ENCODE measurements at regions not wholly inside any gene's neighbourhood (a gene's known extent, or its start where the extent isn't known, plus 50 kb on each side); places are given as distances from the start of the nearest gene placed in this dataset.

DNA sequence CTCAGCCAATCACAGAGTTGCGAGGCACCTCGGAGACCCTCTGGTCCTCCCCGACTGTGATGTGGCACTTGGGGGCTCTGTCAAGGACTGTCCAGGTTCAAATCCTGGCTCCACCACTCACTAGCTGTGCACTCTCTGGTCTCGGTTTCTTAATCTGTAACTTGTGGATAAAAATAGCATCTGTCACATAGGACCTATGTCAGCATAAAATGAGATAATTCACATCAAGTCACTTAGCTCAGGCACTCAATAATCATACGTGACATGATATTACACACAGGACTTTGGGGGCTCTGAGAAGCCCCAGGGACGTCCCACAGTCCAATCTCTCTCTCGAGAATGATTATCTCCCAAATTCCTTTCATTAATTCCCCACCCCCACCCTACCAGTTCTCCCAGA, 166.4 kb downstream of the COPRS start:
- H3K79me2 ChIP-seq (ENCODE audit: insufficient read depth, low read length): no peaks in the 10 kb centered on the region
- no peak overlapping the region for H3K4me2 ChIP-seq (ENCODE audit: low read depth, low read length, poor library complexity, severe bottlenecking)
- TF ChIP-seq, protein P1, sequence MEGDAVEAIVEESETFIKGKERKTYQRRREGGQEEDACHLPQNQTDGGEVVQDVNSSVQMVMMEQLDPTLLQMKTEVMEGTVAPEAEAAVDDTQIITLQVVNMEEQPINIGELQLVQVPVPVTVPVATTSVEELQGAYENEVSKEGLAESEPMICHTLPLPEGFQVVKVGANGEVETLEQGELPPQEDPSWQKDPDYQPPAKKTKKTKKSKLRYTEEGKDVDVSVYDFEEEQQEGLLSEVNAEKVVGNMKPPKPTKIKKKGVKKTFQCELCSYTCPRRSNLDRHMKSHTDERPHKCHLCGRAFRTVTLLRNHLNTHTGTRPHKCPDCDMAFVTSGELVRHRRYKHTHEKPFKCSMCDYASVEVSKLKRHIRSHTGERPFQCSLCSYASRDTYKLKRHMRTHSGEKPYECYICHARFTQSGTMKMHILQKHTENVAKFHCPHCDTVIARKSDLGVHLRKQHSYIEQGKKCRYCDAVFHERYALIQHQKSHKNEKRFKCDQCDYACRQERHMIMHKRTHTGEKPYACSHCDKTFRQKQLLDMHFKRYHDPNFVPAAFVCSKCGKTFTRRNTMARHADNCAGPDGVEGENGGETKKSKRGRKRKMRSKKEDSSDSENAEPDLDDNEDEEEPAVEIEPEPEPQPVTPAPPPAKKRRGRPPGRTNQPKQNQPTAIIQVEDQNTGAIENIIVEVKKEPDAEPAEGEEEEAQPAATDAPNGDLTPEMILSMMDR (conservative IDR thresholded peaks at IDR 0.05; ENCODE audit: low read length): no peak
- no peak for TF ChIP-seq EZH2phosphoT487 (IDR thresholded peaks at IDR 0.05; ENCODE audit: borderline replicate concordance)
- no peaks in the 10 kb centered on the region for H3F3A ChIP-seq (ENCODE audit: low read depth)
- no peaks in the 10 kb centered on the region for H3K4me1 ChIP-seq (ENCODE audit: insufficient read depth, low read length, poor library complexity, severe bottlenecking)
- no peak overlapping the region for H3K9ac ChIP-seq (ENCODE audit: low read depth, low read length, poor library complexity, severe bottlenecking)
- H3K4me3 ChIP-seq (ENCODE audit: low read length, poor library complexity, severe bottlenecking): no peak overlapping the region
- H3K9me2 ChIP-seq (replicated peaks; ENCODE audit: low read depth, low read length): no peaks in the 10 kb centered on the region
- no peaks in the 10 kb centered on the region for H4K20me1 ChIP-seq (ENCODE audit: insufficient read depth, low read length, poor library complexity, severe bottlenecking)
- no peak overlapping the region for H2AFZ ChIP-seq (ENCODE audit: low read length)
- no peaks in the 10 kb centered on the region for H3K36me3 ChIP-seq (ENCODE audit: insufficient read depth, low read length)
- H3K27me3 ChIP-seq (ENCODE audit: insufficient read depth, low read length, poor library complexity, severe bottlenecking): no peaks in the 10 kb centered on the region
- H3K9me3 ChIP-seq (ENCODE audit: insufficient read depth, low read depth, low read length): no peaks in the 10 kb centered on the region

DNA sequence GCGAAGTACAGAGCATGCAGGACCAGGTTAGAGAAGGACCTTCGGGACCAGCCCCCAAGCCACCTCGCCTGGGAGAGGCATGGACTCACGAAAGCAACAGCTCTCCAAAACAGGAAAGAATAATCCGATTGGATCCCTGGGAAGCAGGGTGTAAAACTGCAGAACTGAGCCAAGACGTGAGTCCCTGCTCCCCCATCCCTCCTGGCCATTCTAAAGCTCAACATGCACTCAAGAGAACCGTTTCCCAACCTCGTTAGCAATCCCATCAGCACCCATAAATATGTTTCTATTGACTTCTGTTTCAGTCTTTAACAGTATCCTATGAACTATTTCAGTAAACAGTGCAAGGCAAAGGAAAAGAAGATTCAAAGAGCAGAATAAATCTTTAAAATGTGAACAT, 167.0 kb downstream of the COPRS start:
- Histone ChIP-seq H3K9ac (ENCODE audit: low read depth, low read length, poor library complexity, severe bottlenecking) (no peak overlapping the region), H3F3A (ENCODE audit: low read depth) (no peaks in the 10 kb centered on the region), H3K79me2 (ENCODE audit: insufficient read depth, low read length) (no peaks in the 10 kb centered on the region), H3K27me3 (ENCODE audit: insufficient read depth, low read length, poor library complexity, severe bottlenecking) (no peaks in the 10 kb centered on the region), H3K9me2 (replicated peaks; ENCODE audit: low read depth, low read length) (no peaks in the 10 kb centered on the region), H3K36me3 (ENCODE audit: insufficient read depth, low read length) (no peaks in the 10 kb centered on the region), H2AFZ (ENCODE audit: low read length) (no peak overlapping the region), H3K9me3 (ENCODE audit: insufficient read depth, low read depth, low read length) (no peaks in the 10 kb centered on the region), H4K20me1 (ENCODE audit: insufficient read depth, low read length, poor library complexity, severe bottlenecking) (no peaks in the 10 kb centered on the region), H3K4me1 (ENCODE audit: insufficient read depth, low read length, poor library complexity, severe bottlenecking) (no peaks in the 10 kb centered on the region), H3K4me2 (ENCODE audit: low read depth, low read length, poor library complexity, severe bottlenecking) (no peak overlapping the region), H3K4me3 (ENCODE audit: low read length, poor library complexity, severe bottlenecking) (no peak overlapping the region)
- TF ChIP-seq, protein P1 (conservative IDR thresholded peaks at IDR 0.05; ENCODE audit: low read length): no peak
- no peak for TF ChIP-seq EZH2phosphoT487 (IDR thresholded peaks at IDR 0.05; ENCODE audit: borderline replicate concordance)

DNA sequence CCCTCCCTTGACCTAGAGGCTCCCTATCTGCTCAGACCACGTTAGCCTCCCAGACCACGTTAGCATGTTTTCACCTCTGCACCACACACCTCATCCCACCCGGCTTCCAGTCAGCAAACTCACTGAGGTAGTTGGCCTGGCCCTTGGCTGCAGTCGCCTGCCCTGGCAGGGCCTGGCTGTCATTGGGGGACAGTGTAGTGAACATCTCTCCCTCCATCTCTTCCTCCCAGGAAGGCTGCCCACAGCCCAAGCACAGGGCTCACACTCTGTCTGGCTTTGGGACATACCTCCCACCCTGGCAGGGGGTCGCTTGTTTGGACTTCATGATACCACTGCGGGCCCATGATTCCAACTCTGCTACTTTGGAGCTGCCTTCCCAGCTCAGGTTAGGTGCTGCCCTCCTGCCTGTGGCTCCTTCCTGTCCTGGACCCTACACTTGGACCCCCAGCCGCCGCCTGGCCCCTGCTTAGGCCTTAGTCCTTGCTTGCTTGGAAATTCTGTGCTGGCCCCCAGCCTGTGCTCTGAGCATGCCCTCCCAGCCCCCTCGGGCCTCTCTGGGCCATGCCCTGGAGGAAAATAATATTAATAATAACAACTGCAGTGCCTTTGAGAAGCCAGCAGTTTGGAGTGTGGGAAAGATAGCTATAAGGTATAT, 167.7 kb downstream of the COPRS start:
- Histone ChIP-seq H2AFZ (ENCODE audit: low read length) (no peak overlapping the region), H3K4me1 (ENCODE audit: insufficient read depth, low read length, poor library complexity, severe bottlenecking) (no peaks in the 10 kb centered on the region), H3K27me3 (ENCODE audit: insufficient read depth, low read length, poor library complexity, severe bottlenecking) (no peaks in the 10 kb centered on the region), H3K79me2 (ENCODE audit: insufficient read depth, low read length) (no peaks in the 10 kb centered on the region), H3K9ac (ENCODE audit: low read depth, low read length, poor library complexity, severe bottlenecking) (no peak overlapping the region), H3K36me3 (ENCODE audit: insufficient read depth, low read length) (no peaks in the 10 kb centered on the region), H3F3A (ENCODE audit: low read depth) (no peaks in the 10 kb centered on the region), H3K9me2 (replicated peaks; ENCODE audit: low read depth, low read length) (no peaks in the 10 kb centered on the region), H4K20me1 (ENCODE audit: insufficient read depth, low read length, poor library complexity, severe bottlenecking) (no peaks in the 10 kb centered on the region), H3K4me2 (ENCODE audit: low read depth, low read length, poor library complexity, severe bottlenecking) (no peak overlapping the region), H3K9me3 (ENCODE audit: insufficient read depth, low read depth, low read length) (no peaks in the 10 kb centered on the region), H3K4me3 (ENCODE audit: low read length, poor library complexity, severe bottlenecking) (no peak overlapping the region)
- TF ChIP-seq, protein P1 (conservative IDR thresholded peaks at IDR 0.05; ENCODE audit: low read length): no peak
- TF ChIP-seq EZH2phosphoT487 (IDR thresholded peaks at IDR 0.05; ENCODE audit: borderline replicate concordance): no peak

Data from Loucy (cell line).